ENCODE measurements at regions not wholly inside any gene's neighbourhood (a gene's known extent, or its start where the extent isn't known, plus 50 kb on each side); places are given as distances from the start of the nearest gene placed in this dataset.
"Not testable (repeated sequence)": the region's sequence is repeated elsewhere in the genome, so short reads cannot be mapped to it uniquely, and the experiment has no call there.

GRCh38 chr6:28824793-28825731, 98.7 kb downstream of the TRIM27 start:
- no peak for FAIRE-seq
- DNase-seq (ENCODE audit: insufficient read length, low spot score): no peak

GRCh38 chr6:28825732-28826293, 98.0 kb downstream of the TRIM27 start:
- no peak for FAIRE-seq
- no peak for DNase-seq (ENCODE audit: insufficient read length, low spot score)

GRCh38 chr6:28831683-28832082, 92.1 kb downstream of the TRIM27 start:
- not testable (repeated sequence) for DNase-seq (ENCODE audit: insufficient read length, low spot score); FAIRE-seq

GRCh38 chr6:28836703-28837102, 87.1 kb downstream of the TRIM27 start:
- not testable (repeated sequence) for FAIRE-seq; DNase-seq (ENCODE audit: insufficient read length, low spot score)

- DNase-seq (ENCODE audit: insufficient read length, low spot score): peak; percentile 24
- no peak for FAIRE-seq
Observed at GRCh38 chr6:28838289-28838633, 85.5 kb downstream of the TRIM27 start.

GRCh38 chr6:28838634-28839442, 84.9 kb downstream of the TRIM27 start:
- no peak for FAIRE-seq
- DNase-seq (ENCODE audit: insufficient read length, low spot score): peak; percentile 70

- DNase-seq (ENCODE audit: insufficient read length, low spot score) (no peak), FAIRE-seq (no peak)
Observed at GRCh38 chr6:28839443-28840120, 84.2 kb downstream of the TRIM27 start.

GRCh38 chr6:28841290-28841689, 82.5 kb downstream of the TRIM27 start:
- DNase-seq (ENCODE audit: insufficient read length, low spot score): no peak

GRCh38 chr6:28848756-28849155, 75.0 kb downstream of the TRIM27 start:
- FAIRE-seq: not testable (repeated sequence)

More at GRCh38 chr6:28841290-28841689, 82.5 kb downstream of the TRIM27 start:
- no peak for FAIRE-seq

More at GRCh38 chr6:28848756-28849155, 75.0 kb downstream of the TRIM27 start:
- DNase-seq (ENCODE audit: insufficient read length, low spot score): not testable (repeated sequence)

Measured in HTR-8/SVneo (cell line).